GM12878 (cell line): ENCODE measurements at regions not wholly inside any gene's neighbourhood (a gene's known extent, or its start where the extent isn't known, plus 50 kb on each side); places are given as distances from the start of the nearest gene placed in this dataset.

Experiments used
- ATAC-seq: fragments of 200-7000 bp; cut with Tn5 transposase; 3 replicates; pipeline ENCODE4 v1.9.1; 2020; ENCODE audit warnings: mild to moderate bottlenecking, moderate library complexity
- BruUV-seq: library from RNA; stranded (reverse); fragments of 400-500 nt; replicated peaks from 2 replicates; lab custom pipeline; 2021; lab: Mats Ljungman, UMichigan
- CTCF ChIA-PET: fragments of 300-600 bp; sonication (Branson Sonifier 250); formaldehyde crosslinking; extraction: SDS; loops from one replicate; lab custom pipeline; 2021; ENCODE audit warnings: inconsistent platforms; lab: Yijun Ruan, JAX
- POLR2A ChIA-PET: fragments of 350-600 bp; formaldehyde crosslinking; extraction: SDS; loops from one replicate; lab custom pipeline; 2021; ENCODE audit warnings: inconsistent platforms; lab: Charles Lee
- RAD21 ChIA-PET: fragments of 300-600 bp; sonication (Branson Sonifier 250); formaldehyde crosslinking; loops from one replicate; lab custom pipeline; 2023; ENCODE audit warnings: antibody characterized with exemption; ENCODE audit not compliant: unreplicated experiment; lab: Charles Lee
- SMC1A ChIA-PET: fragments of 300-600 bp; sonication (Branson Sonifier 250); formaldehyde crosslinking; loops from one replicate; lab custom pipeline; 2023; ENCODE audit not compliant: unreplicated experiment, uncharacterized antibody; lab: Charles Lee
- DNase-seq: peaks from one replicate; pipeline ENCODE4 v3.0.0-alpha.2; 2011; ENCODE audit warnings: low read depth, low spot score
- FAIRE-seq: peaks from 3 replicates; lab custom pipeline; 2011; peaks lifted over from hg19 to GRCh38; lab: Jason Lieb, UNC
- H2AFZ ChIP-seq: 2 replicates; pipeline ENCODE4 v1.6.0; 2011; ENCODE audit warnings: low read depth, low read length, control low read depth; ENCODE audit not compliant: control insufficient read depth
- H3K27ac ChIP-seq: 2 replicates; pipeline ENCODE4 v1.5.1; 2011; ENCODE audit warnings: control low read depth; ENCODE audit not compliant: control insufficient read depth, insufficient read depth
- H3K27me3 ChIP-seq, 2 experiments: replicated peaks in 1 of 2; 2 replicates each; pipeline versions ENCODE4 v1.6.0 to v1.6.1; 2011; ENCODE audit warnings: low read length in 1 of 2; ENCODE audit not compliant: control insufficient read depth in 2 of 2, insufficient read depth in 2 of 2
- H3K36me3 ChIP-seq, 2 experiments: 2 replicates each; pipeline ENCODE4 v1.5.1; 2011; ENCODE audit warnings: low read length in 1 of 2; ENCODE audit not compliant: control insufficient read depth in 2 of 2, insufficient read depth in 2 of 2
- H3K4me1 ChIP-seq: 2 replicates; pipeline ENCODE4 v1.6.1; 2011; ENCODE audit warnings: mild to moderate bottlenecking, low read length, moderate library complexity, mixed read lengths; ENCODE audit not compliant: control insufficient read depth, insufficient read depth
- H3K4me2 ChIP-seq: 2 replicates; pipeline ENCODE4 v1.6.0; 2011; ENCODE audit warnings: control low read depth; ENCODE audit not compliant: control insufficient read depth, insufficient read depth
- H3K4me3 ChIP-seq: fragments of 200-600 bp; sonication (generic); 2 replicates; pipeline ENCODE4 v1.5.1; 2016
- H3K79me2 ChIP-seq: 2 replicates; pipeline ENCODE4 v1.6.0; 2011; ENCODE audit warnings: low read length; ENCODE audit not compliant: control insufficient read depth, insufficient read depth
- H3K9ac ChIP-seq: 2 replicates; pipeline ENCODE4 v1.8.0; 2011; ENCODE audit warnings: low read length, control low read depth, mixed read lengths; ENCODE audit not compliant: control insufficient read depth, insufficient read depth
- H3K9me3 ChIP-seq: replicated peaks from 3 replicates; pipeline ENCODE4 v1.5.1; 2011; ENCODE audit warnings: mild to moderate bottlenecking, low read length; ENCODE audit not compliant: control insufficient read depth, insufficient read depth
- H4K20me1 ChIP-seq: 2 replicates; pipeline ENCODE4 v1.6.0; 2011; ENCODE audit not compliant: control insufficient read depth, insufficient read depth
- ATF3 ChIP-seq: IDR thresholded peaks from 2 replicates; pipeline ENCODE4 v1.6.1; 2011; ENCODE audit warnings: low read depth, mild to moderate bottlenecking, low read length, moderate library complexity, borderline replicate concordance; ENCODE audit errors: extremely low read depth
- BCLAF1 ChIP-seq: fragments of 450-650 bp; IDR thresholded peaks from 2 replicates; pipeline ENCODE4 v1.6.1; 2017; ENCODE audit warnings: antibody characterized with exemption, mild to moderate bottlenecking, moderate library complexity
- CEBPZ ChIP-seq: fragments of 150-350 bp; IDR thresholded peaks from 2 replicates; pipeline ENCODE4 v1.6.1; 2016; ENCODE audit warnings: low read depth, low read length
- CHD1 ChIP-seq: IDR thresholded peaks from 2 replicates; pipeline ENCODE4 v1.6.1; 2012; ENCODE audit warnings: low read depth, low read length, improper control_type of control experiment
- EP300 ChIP-seq, 2 experiments: fragments of 150-350 bp in 1 of 2; IDR thresholded peaks; 2 replicates each; pipeline ENCODE4 v1.6.1; 2011 to 2012; ENCODE audit warnings: low read depth in 2 of 2, low read length in 2 of 2, borderline replicate concordance in 1 of 2, improper control_type of control experiment in 1 of 2, inconsistent platforms in 1 of 2; ENCODE audit not compliant: control insufficient read depth in 1 of 2
- GATAD2B ChIP-seq: fragments of 450-650 bp; conservative IDR thresholded peaks from 2 replicates; pipeline ENCODE4 v1.6.1; 2017; ENCODE audit warnings: low read depth, mild to moderate bottlenecking, moderate library complexity
- IKZF1 ChIP-seq: fragments of 450-650 bp; conservative IDR thresholded peaks from 2 replicates; pipeline ENCODE4 v1.6.1; 2017; ENCODE audit warnings: antibody characterized with exemption, mild to moderate bottlenecking
- IRF4 ChIP-seq: IDR thresholded peaks from 2 replicates; pipeline ENCODE4 v1.6.1; 2011; ENCODE audit warnings: low read depth, low read length
- KLF5 ChIP-seq: fragments of 450-650 bp; IDR thresholded peaks from 2 replicates; pipeline ENCODE4 v1.6.1; 2014; ENCODE audit warnings: mild to moderate bottlenecking; ENCODE audit not compliant: partially characterized antibody
- LARP7 ChIP-seq: fragments of 450-650 bp; IDR thresholded peaks from 2 replicates; pipeline ENCODE4 v1.6.1; 2017; ENCODE audit warnings: mild to moderate bottlenecking
- MYB ChIP-seq: fragments of 150-350 bp; IDR thresholded peaks from 2 replicates; pipeline ENCODE4 v1.6.1; 2014; ENCODE audit warnings: mild to moderate bottlenecking, low read depth, low read length, borderline replicate concordance
- PRDM15 ChIP-seq: fragments of 450-650 bp; formaldehyde crosslinking; IDR thresholded peaks from 2 replicates; pipeline ENCODE4 v1.4.0; 2020; ENCODE audit warnings: mild to moderate bottlenecking, moderate library complexity
- RUNX3 ChIP-seq: IDR thresholded peaks from 2 replicates; pipeline ENCODE4 v1.6.1; 2012; ENCODE audit warnings: low read length, inconsistent platforms
- WGBS: methylation state at CpG from one replicate; pipeline ENCODE4 v1.1.6; 2016; ENCODE audit warnings: low lambda C conversion rate; ENCODE audit not compliant: insufficient replicate concordance, insufficient coverage; ENCODE audit errors: missing lambda C conversion rate; 5-methylcytosine and 5-hydroxymethylcytosine counted together
- in situ Hi-C: fragments of 300-500 bp; cut with MboI; formaldehyde crosslinking; loops from 9 replicates; pipeline ENCODE4 v1.14.3; 2018; ENCODE audit warnings: mixed read lengths
- intact Hi-C: fragments of 100-400 bp; cut with micrococcal nuclease; formaldehyde crosslinking; loops from one replicate; pipeline ENCODE4 v1.14.2; 2022; ENCODE audit not compliant: unreplicated experiment

- H3K9ac ChIP-seq, result no peak overlapping the region
- 0 out of 4 replicates have a peak, but pooled peaks cover 0 to 4% of the 10 kb centered on the region in 2 experiments for H3K27me3 ChIP-seq
- ChIA-PET POLR2A (interaction anchor here (2.6 kb wide), 1 partner anchor 10 kb away, joined by 11 read pairs; no protein-coding TSS in a partner anchor), RAD21 (interaction anchor here (0.6 to 2.4 kb wide), 3 partner anchors 16 to 91 kb away, joined by 4 to 8 read pairs (median 4); no protein-coding TSS in a partner anchor), SMC1A (interaction anchor here (0.8 to 6.0 kb wide), 5 partner anchors 9 to 91 kb away, joined by 3 to 63 read pairs (median 4); no protein-coding TSS in a partner anchor), CTCF (interaction anchor here (1.0 to 3.3 kb wide), 5 partner anchors 9 to 90 kb away, joined by 3 to 15 read pairs (median 5); no protein-coding TSS in a partner anchor)
- H3K36me3 ChIP-seq, result no peaks in the 10 kb centered on the region
- intact Hi-C loops (no loop called here), in situ Hi-C loops (no loop called here)
- DNase-seq (no peak), FAIRE-seq (no peak), ATAC-seq (peak; percentile 50; the same call in 1 of the 3 replicates)
- H3K4me2 ChIP-seq, result no peak overlapping the region
- BruUV-seq, result no TSS peak
- H4K20me1 ChIP-seq, result no peaks in the 10 kb centered on the region
- no peaks in the 10 kb centered on the region for H3K4me1 ChIP-seq
- no peaks in the 10 kb centered on the region; the same call in 2 of the 3 replicates for H3K9me3 ChIP-seq
- no peak overlapping the region for H2AFZ ChIP-seq
- no peak overlapping the region for H3K4me3 ChIP-seq
- H3K27ac ChIP-seq, result no peak overlapping the region
- no peaks in the 10 kb centered on the region for H3K79me2 ChIP-seq
- 17% methylated on average over 4 of the region's 4 CpGs for WGBS
- TF ChIP-seq CEBPZ, result no peak
- TF ChIP-seq BCLAF1, result no peak
- peak; percentile 44 for TF ChIP-seq IKZF1
- TF ChIP-seq MYB, result no peak
- TF ChIP-seq KLF5, result no peak
- TF ChIP-seq EP300 (IDR thresholded peaks at IDR 0.05; ENCODE audit: borderline replicate concordance in 1 of 2, control insufficient read depth in 1 of 2, low read depth in 2 of 2, low read length in 2 of 2), result no peak
- no peak for TF ChIP-seq CHD1
- no peak for TF ChIP-seq PRDM15 (CRISPR knock-in tag)
- TF ChIP-seq LARP7, result no peak
- peak; percentile 60 for TF ChIP-seq RUNX3
- TF ChIP-seq IRF4, result 0 out of 2 replicates have a peak, but pooled peaks have one; percentile 16
- TF ChIP-seq ATF3, result no peak
- no peak for TF ChIP-seq GATAD2B
Measured at GRCh38 chr10:6310977-6311376, 108.2 kb downstream of the PFKFB3 start.
